Upper lobe of left lung (tissue), 6 donors: ENCODE measurements at regions not wholly inside any gene's neighbourhood (a gene's known extent, or its start where the extent isn't known, plus 50 kb on each side); places are given as distances from the start of the nearest gene placed in this dataset.

Source experiments
- ATAC-seq, 2 donors: fragments of 200-7000 bp; cut with Tn5 transposase; one replicate each; pipeline ENCODE4 v1.9.1; 2022; ENCODE audit warnings: mild to moderate bottlenecking in 2 of 2, moderate library complexity in 2 of 2; ENCODE audit not compliant: low FRiP score in 2 of 2
- DNase-seq, 2 donors: peaks; one replicate each; pipeline ENCODE4 v3.0.0-alpha.2; 2019 to 2020
- H3K27ac ChIP-seq, 4 donors: fragments of 200-600 bp; sonication (generic); one replicate each; pipeline ENCODE4 v1.5.1; 2016 to 2019
- H3K27me3 ChIP-seq, 4 donors: fragments of 200-600 bp; sonication (generic); one replicate each; pipeline ENCODE4 v1.5.1; 2017 to 2019
- H3K36me3 ChIP-seq, 4 donors: fragments of 200-600 bp; sonication (generic); one replicate each; pipeline ENCODE4 v1.5.1; 2016 to 2019
- H3K4me1 ChIP-seq, 4 donors: fragments of 200-600 bp; sonication (generic); one replicate each; pipeline ENCODE4 v1.5.1; 2018 to 2019
- H3K4me3 ChIP-seq, 4 donors: fragments of 200-600 bp; sonication (generic); one replicate each; pipeline ENCODE4 v1.5.1; 2017 to 2019; ENCODE audit warnings: mild to moderate bottlenecking in 2 of 4, moderate library complexity in 1 of 4
- H3K9me3 ChIP-seq, 4 donors: fragments of 200-600 bp; sonication (generic); one replicate each; pipeline ENCODE4 v1.5.1; 2018 to 2019
- CTCF ChIP-seq, 6 experiments: fragments of 450-650 bp in 4 of 6; fragments of 200-600 bp in 2 of 6; sonication (generic) in 2 of 6; IDR thresholded peaks; one replicate each; pipeline ENCODE4 v1.5.1; 2016 to 2019; ENCODE audit warnings: antibody characterized with exemption in 6 of 6
- EP300 ChIP-seq, 4 donors: sonication (generic); formaldehyde crosslinking; IDR thresholded peaks; one replicate each; pipeline ENCODE4 v1.5.1; 2017; ENCODE audit warnings: antibody characterized with exemption in 4 of 4, control low read depth in 2 of 4
- POLR2A ChIP-seq, 4 donors: fragments of 450-650 bp; IDR thresholded peaks; one replicate each; pipeline ENCODE4 v1.5.1; 2016 to 2017; ENCODE audit warnings: antibody characterized with exemption in 4 of 4, mild to moderate bottlenecking in 2 of 4
- POLR2AphosphoS5 ChIP-seq, 2 donors: sonication (generic); formaldehyde crosslinking; IDR thresholded peaks; one replicate each; pipeline ENCODE4 v1.5.1; 2017; ENCODE audit warnings: antibody characterized with exemption in 2 of 2
- WGBS, 2 donors: methylation state at CpG; one replicate each; pipeline ENCODE4 v1.1.5; 2017 to 2018; 5-methylcytosine and 5-hydroxymethylcytosine counted together
- donor health status: DM: no; HTN: no; CAD: no; lungs with moderate emphysema.
- donor health status: DM: no; HTN: yes; CAD: no; lungs with severe emphysema.

- WGBS, 2 donors, result 88 to 94% methylated on average over 8 to 12 of the region's 12 CpGs
- H3K27me3 ChIP-seq, result peaks cover 0 to 1% (median 0%) of the 10 kb centered on the region in 4 donors
- no peaks in the 10 kb centered on the region for H3K36me3 ChIP-seq
- H3K9me3 ChIP-seq, result no peaks in the 10 kb centered on the region
- H3K27ac ChIP-seq, result no peak overlapping the region
- DNase-seq, result no peak
- no peak overlapping the region for H3K4me3 ChIP-seq
- TF ChIP-seq EP300 (IDR thresholded peaks at IDR 0.05), result no peak
- no peak for TF ChIP-seq POLR2A (IDR thresholded peaks at IDR 0.05)
- TF ChIP-seq CTCF (IDR thresholded peaks at IDR 0.05), result no peak
- no peak for TF ChIP-seq POLR2AphosphoS5 (IDR thresholded peaks at IDR 0.05)
- peaks cover 5 to 8% (median 6%) of the 10 kb centered on the region in 4 donors for H3K4me1 ChIP-seq
- no peak for ATAC-seq
These were observed 103.9 kb upstream of the SLC2A1 start for GRCh38 chr1:43062527-43063095.

- H3K9me3 ChIP-seq, result no peaks in the 10 kb centered on the region
- ATAC-seq (no peak), DNase-seq (no peak)
- H3K4me1 ChIP-seq, result peaks cover 5 to 8% (median 6%) of the 10 kb centered on the region in 4 donors
- whole genome bisulfite sequencing, 2 donors, result 90 to 95% methylated on average over 3 of the region's 3 CpGs
- TF ChIP-seq EP300 (IDR thresholded peaks at IDR 0.05) (no peak), CTCF (IDR thresholded peaks at IDR 0.05) (no peak), POLR2AphosphoS5 (IDR thresholded peaks at IDR 0.05) (no peak), POLR2A (IDR thresholded peaks at IDR 0.05) (no peak)
- H3K36me3 ChIP-seq, result no peaks in the 10 kb centered on the region
- no peaks in the 10 kb centered on the region for H3K27me3 ChIP-seq
- no peak overlapping the region for H3K27ac ChIP-seq
- no peak overlapping the region for H3K4me3 ChIP-seq
These were observed 103.1 kb upstream of the SLC2A1 start for GRCh38 chr1:43061757-43062156.

GRCh38 chr1:43059640-43060574, 101.2 kb upstream of the SLC2A1 start:
- H3K4me1 ChIP-seq, result peaks cover 5 to 9% (median 7%) of the 10 kb centered on the region in 4 donors
- no peaks in the 10 kb centered on the region for H3K9me3 ChIP-seq
- DNase-seq (no peak), ATAC-seq (no peak)
- H3K27ac ChIP-seq, result no peak overlapping the region
- 77 to 86% methylated on average over 9 of the region's 9 CpGs for WGBS, 2 donors
- TF ChIP-seq POLR2A (IDR thresholded peaks at IDR 0.05), result no peak
- TF ChIP-seq POLR2AphosphoS5 (IDR thresholded peaks at IDR 0.05), result no peak
- TF ChIP-seq CTCF (IDR thresholded peaks at IDR 0.05), result no peak
- TF ChIP-seq EP300 (IDR thresholded peaks at IDR 0.05), result no peak
- H3K36me3 ChIP-seq, result no peaks in the 10 kb centered on the region
- H3K4me3 ChIP-seq, result no peak overlapping the region
- H3K27me3 ChIP-seq, result no peaks in the 10 kb centered on the region

- peak; percentile 31 to 65 for DNase-seq
- H3K4me3 ChIP-seq, result no peak overlapping the region
- no peaks in the 10 kb centered on the region for H3K36me3 ChIP-seq
- WGBS, 2 donors, result 20 to 21% methylated on average over 10 to 11 of the region's 12 CpGs
- H3K4me1 ChIP-seq, result peaks cover 5 to 9% (median 7%) of the 10 kb centered on the region in 4 donors
- TF ChIP-seq POLR2A (IDR thresholded peaks at IDR 0.05), result no peak
- no peak for TF ChIP-seq CTCF (IDR thresholded peaks at IDR 0.05)
- TF ChIP-seq EP300 (IDR thresholded peaks at IDR 0.05), result no peak
- TF ChIP-seq POLR2AphosphoS5 (IDR thresholded peaks at IDR 0.05), result no peak
- no peak overlapping the region for H3K27ac ChIP-seq
- no peaks in the 10 kb centered on the region for H3K9me3 ChIP-seq
- H3K27me3 ChIP-seq, result no peaks in the 10 kb centered on the region
- peak in 1 of 2 donors; percentile 45 for ATAC-seq
These were observed 100.1 kb upstream of the SLC2A1 start for GRCh38 chr1:43058545-43059360.
